ENCODE measurements at regions not wholly inside any gene's neighbourhood (a gene's known extent, or its start where the extent isn't known, plus 50 kb on each side); places are given as distances from the start of the nearest gene placed in this dataset.

DNA sequence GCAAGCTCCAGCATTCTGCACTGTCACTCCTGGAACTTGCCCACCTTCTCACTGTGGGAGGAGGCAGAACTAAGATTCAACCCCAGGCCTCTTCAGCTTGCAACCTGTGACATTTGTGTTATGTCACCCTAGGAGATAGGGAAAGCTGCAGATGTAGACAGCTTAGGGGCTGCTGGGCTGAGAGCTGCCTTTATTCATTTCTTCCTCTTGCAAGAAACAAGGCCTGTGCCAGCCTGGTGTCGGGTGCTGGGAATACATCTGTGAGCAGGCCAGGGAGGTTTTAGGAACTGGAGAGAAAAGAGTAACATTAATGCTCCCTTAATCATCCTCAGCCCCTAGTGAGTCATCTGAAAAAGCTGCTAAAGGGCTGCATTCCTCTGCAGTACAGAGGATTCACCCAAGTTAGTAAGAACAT lies 101.8 kb downstream of the FGF18 start:
- TF ChIP-seq, protein P1, sequence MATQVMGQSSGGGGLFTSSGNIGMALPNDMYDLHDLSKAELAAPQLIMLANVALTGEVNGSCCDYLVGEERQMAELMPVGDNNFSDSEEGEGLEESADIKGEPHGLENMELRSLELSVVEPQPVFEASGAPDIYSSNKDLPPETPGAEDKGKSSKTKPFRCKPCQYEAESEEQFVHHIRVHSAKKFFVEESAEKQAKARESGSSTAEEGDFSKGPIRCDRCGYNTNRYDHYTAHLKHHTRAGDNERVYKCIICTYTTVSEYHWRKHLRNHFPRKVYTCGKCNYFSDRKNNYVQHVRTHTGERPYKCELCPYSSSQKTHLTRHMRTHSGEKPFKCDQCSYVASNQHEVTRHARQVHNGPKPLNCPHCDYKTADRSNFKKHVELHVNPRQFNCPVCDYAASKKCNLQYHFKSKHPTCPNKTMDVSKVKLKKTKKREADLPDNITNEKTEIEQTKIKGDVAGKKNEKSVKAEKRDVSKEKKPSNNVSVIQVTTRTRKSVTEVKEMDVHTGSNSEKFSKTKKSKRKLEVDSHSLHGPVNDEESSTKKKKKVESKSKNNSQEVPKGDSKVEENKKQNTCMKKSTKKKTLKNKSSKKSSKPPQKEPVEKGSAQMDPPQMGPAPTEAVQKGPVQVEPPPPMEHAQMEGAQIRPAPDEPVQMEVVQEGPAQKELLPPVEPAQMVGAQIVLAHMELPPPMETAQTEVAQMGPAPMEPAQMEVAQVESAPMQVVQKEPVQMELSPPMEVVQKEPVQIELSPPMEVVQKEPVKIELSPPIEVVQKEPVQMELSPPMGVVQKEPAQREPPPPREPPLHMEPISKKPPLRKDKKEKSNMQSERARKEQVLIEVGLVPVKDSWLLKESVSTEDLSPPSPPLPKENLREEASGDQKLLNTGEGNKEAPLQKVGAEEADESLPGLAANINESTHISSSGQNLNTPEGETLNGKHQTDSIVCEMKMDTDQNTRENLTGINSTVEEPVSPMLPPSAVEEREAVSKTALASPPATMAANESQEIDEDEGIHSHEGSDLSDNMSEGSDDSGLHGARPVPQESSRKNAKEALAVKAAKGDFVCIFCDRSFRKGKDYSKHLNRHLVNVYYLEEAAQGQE (IDR thresholded peaks at IDR 0.05; ENCODE audit: low read depth), result no peak
- TF ChIP-seq YY1 (IDR thresholded peaks at IDR 0.05; ENCODE audit: low read depth) (no peak), EGR1 (IDR thresholded peaks at IDR 0.05) (no peak), CREB1 (IDR thresholded peaks at IDR 0.05; ENCODE audit: low read depth) (no peak), NFIC (IDR thresholded peaks at IDR 0.05) (no peak), TCF12 (IDR thresholded peaks at IDR 0.05; ENCODE audit: low read depth) (no peak)
